WTC11 (cell line): ENCODE measurements at regions not wholly inside any gene's neighbourhood (a gene's known extent, or its start where the extent isn't known, plus 50 kb on each side); places are given as distances from the start of the nearest gene placed in this dataset.

ENCODE experiments used
- ATF3 ChIP-seq: sonication (generic); formaldehyde crosslinking; conservative IDR thresholded peaks from 2 replicates; pipeline ENCODE4 v1.8.1; 2022; ENCODE audit warnings: mild to moderate bottlenecking, missing genetic modification reagents
- ATF6 ChIP-seq: sonication (generic); formaldehyde crosslinking; IDR thresholded peaks from 2 replicates; pipeline ENCODE4 v1.8.1; 2023; ENCODE audit warnings: mild to moderate bottlenecking, missing genetic modification reagents
- CBFB ChIP-seq: sonication (generic); formaldehyde crosslinking; IDR thresholded peaks from 2 replicates; pipeline ENCODE4 v1.8.1; 2022; ENCODE audit warnings: mild to moderate bottlenecking, low read depth, missing genetic modification reagents
- CREB1 ChIP-seq: sonication (generic); formaldehyde crosslinking; IDR thresholded peaks from 2 replicates; pipeline ENCODE4 v1.8.0; 2023; ENCODE audit warnings: mild to moderate bottlenecking, missing genetic modification reagents
- E2F5 ChIP-seq: sonication (generic); formaldehyde crosslinking; IDR thresholded peaks from 2 replicates; pipeline ENCODE4 v1.8.1; 2022; ENCODE audit warnings: mild to moderate bottlenecking, moderate library complexity, missing genetic modification reagents
- ELF4 ChIP-seq: sonication (generic); formaldehyde crosslinking; IDR thresholded peaks from 2 replicates; pipeline ENCODE4 v1.8.1; 2022; ENCODE audit warnings: low read depth, mild to moderate bottlenecking, moderate library complexity, missing genetic modification reagents
- FOXJ3 ChIP-seq: sonication (generic); formaldehyde crosslinking; IDR thresholded peaks from 2 replicates; pipeline ENCODE4 v1.9.0; 2021; ENCODE audit warnings: missing genetic modification reagents, mild to moderate bottlenecking, borderline replicate concordance
- GRHL2 ChIP-seq: fragments of 250-450 bp; sonication (Bioruptor Pico); IDR thresholded peaks from 2 replicates; pipeline ENCODE4 v1.8.0; 2022; ENCODE audit warnings: mild to moderate bottlenecking, moderate library complexity; ENCODE audit not compliant: insufficient replicate concordance, severe bottlenecking
- GTF2I ChIP-seq: fragments of 250-450 bp; sonication (Bioruptor Pico); conservative IDR thresholded peaks from 2 replicates; pipeline ENCODE4 v1.4.0; 2021; ENCODE audit warnings: mild to moderate bottlenecking
- HMGA2 ChIP-seq: fragments of 250-450 bp; sonication (Bioruptor Pico); IDR thresholded peaks from 2 replicates; pipeline ENCODE4 v1.4.0; 2021; ENCODE audit warnings: mild to moderate bottlenecking, moderate library complexity
- IRF2 ChIP-seq: sonication (generic); formaldehyde crosslinking; IDR thresholded peaks from 2 replicates; pipeline ENCODE4 v1.8.0; 2022; ENCODE audit warnings: low read depth, missing genetic modification reagents, borderline replicate concordance
- JAZF1 ChIP-seq: fragments of 250-450 bp; sonication (Bioruptor Pico); IDR thresholded peaks from 2 replicates; pipeline ENCODE4 v1.9.0; 2021; ENCODE audit warnings: moderate library complexity, mild to moderate bottlenecking, inconsistent platforms
- JUN ChIP-seq: sonication (generic); formaldehyde crosslinking; IDR thresholded peaks from 2 replicates; pipeline ENCODE4 v1.8.0; 2023; ENCODE audit warnings: mild to moderate bottlenecking, missing genetic modification reagents
- MAX ChIP-seq: sonication (generic); formaldehyde crosslinking; IDR thresholded peaks from 2 replicates; pipeline ENCODE4 v1.8.0; 2022; ENCODE audit warnings: mild to moderate bottlenecking, missing genetic modification reagents
- NFYB ChIP-seq: sonication (generic); formaldehyde crosslinking; conservative IDR thresholded peaks from 2 replicates; pipeline ENCODE4 v1.8.0; 2022; ENCODE audit warnings: low read depth, missing genetic modification reagents
- NR1H2 ChIP-seq: sonication (generic); formaldehyde crosslinking; IDR thresholded peaks from 2 replicates; pipeline ENCODE4 v1.9.0; 2021; ENCODE audit warnings: mild to moderate bottlenecking, moderate library complexity, missing genetic modification reagents
- NR2C2 ChIP-seq: sonication (generic); formaldehyde crosslinking; IDR thresholded peaks from 2 replicates; pipeline ENCODE4 v1.8.0; 2022; ENCODE audit warnings: mild to moderate bottlenecking, missing genetic modification reagents
- PREB ChIP-seq: sonication (generic); formaldehyde crosslinking; IDR thresholded peaks from 2 replicates; pipeline ENCODE4 v1.8.1; 2022; ENCODE audit warnings: mild to moderate bottlenecking, missing genetic modification reagents, moderate library complexity, borderline replicate concordance
- RORB ChIP-seq: fragments of 250-450 bp; sonication (Bioruptor Pico); IDR thresholded peaks from 2 replicates; pipeline ENCODE4 v1.9.0; 2021; ENCODE audit warnings: mild to moderate bottlenecking
- SMAD3 ChIP-seq: sonication (generic); formaldehyde crosslinking; IDR thresholded peaks from 2 replicates; pipeline ENCODE4 v1.8.0; 2022; ENCODE audit warnings: missing genetic modification reagents, mild to moderate bottlenecking, borderline replicate concordance
- SMAD4 ChIP-seq: sonication (generic); formaldehyde crosslinking; IDR thresholded peaks from 2 replicates; pipeline ENCODE4 v1.8.0; 2022; ENCODE audit warnings: mild to moderate bottlenecking, missing genetic modification reagents
- SP1 ChIP-seq: sonication (generic); formaldehyde crosslinking; conservative IDR thresholded peaks from 2 replicates; pipeline ENCODE4 v1.8.1; 2022; ENCODE audit warnings: missing genetic modification reagents
- STAT6 ChIP-seq: sonication (generic); formaldehyde crosslinking; conservative IDR thresholded peaks from 2 replicates; pipeline ENCODE4 v1.8.1; 2023; ENCODE audit warnings: mild to moderate bottlenecking, low read depth, missing genetic modification reagents, moderate library complexity
- TP53 ChIP-seq: sonication (generic); formaldehyde crosslinking; IDR thresholded peaks from 2 replicates; pipeline ENCODE4 v1.8.1; 2023; ENCODE audit warnings: mild to moderate bottlenecking, missing genetic modification reagents
- ZMAT4 ChIP-seq: fragments of 250-450 bp; sonication (Bioruptor Pico); IDR thresholded peaks from 2 replicates; pipeline ENCODE4 v1.9.0; 2021; ENCODE audit warnings: mild to moderate bottlenecking
- ZNF532 ChIP-seq: fragments of 250-450 bp; sonication (Bioruptor Pico); IDR thresholded peaks from 2 replicates; pipeline ENCODE4 v1.9.0; 2021; ENCODE audit warnings: mild to moderate bottlenecking, borderline replicate concordance

GRCh38 chr6:13873288-13874190 lies 51.2 kb upstream of the RNF182 start (continued):
- TF ChIP-seq STAT6 = no peak
- TF ChIP-seq SP1 = peak; percentile 93
- TF ChIP-seq IRF2 (CRISPR knock-in tag) = peak; percentile 92
- TF ChIP-seq JAZF1 (CRISPR knock-in tag) = no peak
- TF ChIP-seq RORB (CRISPR knock-in tag) = no peak
- TF ChIP-seq NR2C2 (CRISPR knock-in tag) = peak; percentile 89
- peak; percentile 81; the same call in 1 of the 2 replicates for TF ChIP-seq PREB (CRISPR knock-in tag)
- TF ChIP-seq HMGA2 (CRISPR knock-in tag) = no peak
- peak; percentile 85 for TF ChIP-seq SMAD4 (CRISPR knock-in tag)
- peak; percentile 73; the same call in 1 of the 2 replicates for TF ChIP-seq NR1H2 (CRISPR knock-in tag)
- TF ChIP-seq NFYB (CRISPR knock-in tag) = peak; percentile 58
- peak; percentile 91; the same call in 1 of the 2 replicates for TF ChIP-seq TP53 (CRISPR knock-in tag)
- TF ChIP-seq ATF3 (CRISPR knock-in tag) = peak; percentile 90
- TF ChIP-seq MAX (CRISPR knock-in tag) = peak; percentile 100
- peak; percentile 95 for TF ChIP-seq SMAD3 (CRISPR knock-in tag)
- TF ChIP-seq CREB1 (CRISPR knock-in tag) = peak; percentile 98
- TF ChIP-seq GRHL2 = no peak
- no peak for TF ChIP-seq GTF2I (CRISPR knock-in tag)
- no peak for TF ChIP-seq CBFB
- peak; percentile 91; the same call in 1 of the 2 replicates for TF ChIP-seq ELF4
- no peak for TF ChIP-seq ZMAT4 (CRISPR knock-in tag)
- TF ChIP-seq ATF6 (CRISPR knock-in tag) = no peak
- TF ChIP-seq ZNF532 (CRISPR knock-in tag) = peak; percentile 84; the same call in 1 of the 2 replicates
- peak; percentile 95 for TF ChIP-seq JUN (CRISPR knock-in tag)
- TF ChIP-seq FOXJ3 (CRISPR knock-in tag) = no peak
- peak; percentile 93 for TF ChIP-seq E2F5
